Stomach (tissue), 4 donors: ENCODE measurements at regions not wholly inside any gene's neighbourhood (a gene's known extent, or its start where the extent isn't known, plus 50 kb on each side); places are given as distances from the start of the nearest gene placed in this dataset.

Experiments used
- POLR2AphosphoS5 ChIP-seq, 3 donors: sonication (generic); formaldehyde crosslinking; IDR thresholded peaks; one replicate each; pipeline ENCODE4 v1.6.1; 2016; ENCODE audit warnings: antibody characterized with exemption in 3 of 3
- TF ChIP-seq, protein P1 (sequence below), 7 experiments: fragments of 450-650 bp in 4 of 7; fragments of 200-600 bp in 3 of 7; sonication (generic) in 3 of 7; IDR thresholded peaks; one replicate each; pipeline ENCODE4 v1.5.1; 2016 to 2019; ENCODE audit warnings: antibody characterized with exemption in 7 of 7, control low read depth in 2 of 7, mild to moderate bottlenecking in 1 of 7

GRCh38 chr1:94600556-94600955 is 59.0 kb upstream of the F3 start:
- TF ChIP-seq, protein P1, sequence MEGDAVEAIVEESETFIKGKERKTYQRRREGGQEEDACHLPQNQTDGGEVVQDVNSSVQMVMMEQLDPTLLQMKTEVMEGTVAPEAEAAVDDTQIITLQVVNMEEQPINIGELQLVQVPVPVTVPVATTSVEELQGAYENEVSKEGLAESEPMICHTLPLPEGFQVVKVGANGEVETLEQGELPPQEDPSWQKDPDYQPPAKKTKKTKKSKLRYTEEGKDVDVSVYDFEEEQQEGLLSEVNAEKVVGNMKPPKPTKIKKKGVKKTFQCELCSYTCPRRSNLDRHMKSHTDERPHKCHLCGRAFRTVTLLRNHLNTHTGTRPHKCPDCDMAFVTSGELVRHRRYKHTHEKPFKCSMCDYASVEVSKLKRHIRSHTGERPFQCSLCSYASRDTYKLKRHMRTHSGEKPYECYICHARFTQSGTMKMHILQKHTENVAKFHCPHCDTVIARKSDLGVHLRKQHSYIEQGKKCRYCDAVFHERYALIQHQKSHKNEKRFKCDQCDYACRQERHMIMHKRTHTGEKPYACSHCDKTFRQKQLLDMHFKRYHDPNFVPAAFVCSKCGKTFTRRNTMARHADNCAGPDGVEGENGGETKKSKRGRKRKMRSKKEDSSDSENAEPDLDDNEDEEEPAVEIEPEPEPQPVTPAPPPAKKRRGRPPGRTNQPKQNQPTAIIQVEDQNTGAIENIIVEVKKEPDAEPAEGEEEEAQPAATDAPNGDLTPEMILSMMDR (IDR thresholded peaks at IDR 0.05): no peak
- TF ChIP-seq POLR2AphosphoS5 (IDR thresholded peaks at IDR 0.05): no peak
